HT-29 (cell line): ENCODE measurements at regions not wholly inside any gene's neighbourhood (a gene's known extent, or its start where the extent isn't known, plus 50 kb on each side); places are given as distances from the start of the nearest gene placed in this dataset. TPM values are rescaled to one million over a fixed set of nuclear protein-coding genes. Genes with fewer than 3 reads are reported as not detected.

ENCODE experiments used
- DNase-seq: peaks from one replicate; pipeline ENCODE4 v3.0.0-alpha.2; 2015; ENCODE audit warnings: low spot score
- small RNA-seq: library from RNA; depleted of rRNA; stranded (forward); fragments of <200 nt; gene quantifications from one replicate; pipeline ENCODE3, GENCODE V24; 2014

DNA sequence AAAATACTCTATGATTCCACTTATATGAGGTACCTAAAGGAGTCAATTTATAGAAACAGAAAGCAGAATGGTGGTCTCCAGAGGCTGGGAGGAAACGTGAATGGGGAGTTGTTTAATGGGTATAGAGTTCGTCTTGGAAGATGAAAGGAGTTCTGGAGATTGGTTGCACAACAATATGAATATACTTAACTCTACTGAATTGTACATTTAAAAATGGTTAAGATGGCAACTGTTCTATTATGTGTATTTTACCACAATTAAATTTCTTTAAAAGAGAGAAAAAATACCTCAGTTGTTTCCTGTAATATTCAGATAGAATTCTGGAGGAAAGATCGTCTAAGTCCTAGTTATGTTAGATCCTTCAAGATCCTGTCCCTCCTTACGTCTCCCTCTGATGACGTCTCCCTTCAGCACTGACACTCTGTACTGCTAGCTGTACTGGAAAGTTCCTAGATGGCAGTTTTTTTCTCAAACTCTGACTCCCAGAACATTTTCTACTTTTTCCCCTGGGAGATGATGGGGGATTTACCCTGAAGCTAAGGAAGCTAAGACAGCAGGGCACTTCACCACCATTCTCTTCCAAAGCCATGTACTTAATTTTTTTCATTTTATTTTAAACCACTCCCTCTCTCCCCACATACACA lies 53.2 kb upstream of the CAV2 start:
- no peak for DNase-seq

DNA sequence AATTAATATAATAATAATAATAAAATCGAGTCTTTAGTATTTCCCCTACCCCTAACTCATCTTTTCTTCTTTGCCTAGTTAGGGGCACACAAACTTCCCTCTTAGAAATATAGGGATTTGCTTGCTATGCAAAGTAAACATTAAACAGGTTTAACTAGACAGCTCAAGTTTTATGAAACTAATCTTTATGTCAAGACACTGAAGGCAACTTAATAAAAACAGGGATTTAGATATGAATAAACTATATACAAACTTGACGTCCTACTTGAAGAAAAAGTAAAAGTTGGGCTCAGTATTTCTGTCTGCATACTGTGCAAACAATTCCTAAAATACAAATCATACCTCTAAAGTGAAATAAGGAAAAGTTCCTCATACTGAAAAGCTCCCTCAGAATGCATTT lies 52.1 kb upstream of the CAV2 start:
- DNase-seq: peak; percentile 30

DNA sequence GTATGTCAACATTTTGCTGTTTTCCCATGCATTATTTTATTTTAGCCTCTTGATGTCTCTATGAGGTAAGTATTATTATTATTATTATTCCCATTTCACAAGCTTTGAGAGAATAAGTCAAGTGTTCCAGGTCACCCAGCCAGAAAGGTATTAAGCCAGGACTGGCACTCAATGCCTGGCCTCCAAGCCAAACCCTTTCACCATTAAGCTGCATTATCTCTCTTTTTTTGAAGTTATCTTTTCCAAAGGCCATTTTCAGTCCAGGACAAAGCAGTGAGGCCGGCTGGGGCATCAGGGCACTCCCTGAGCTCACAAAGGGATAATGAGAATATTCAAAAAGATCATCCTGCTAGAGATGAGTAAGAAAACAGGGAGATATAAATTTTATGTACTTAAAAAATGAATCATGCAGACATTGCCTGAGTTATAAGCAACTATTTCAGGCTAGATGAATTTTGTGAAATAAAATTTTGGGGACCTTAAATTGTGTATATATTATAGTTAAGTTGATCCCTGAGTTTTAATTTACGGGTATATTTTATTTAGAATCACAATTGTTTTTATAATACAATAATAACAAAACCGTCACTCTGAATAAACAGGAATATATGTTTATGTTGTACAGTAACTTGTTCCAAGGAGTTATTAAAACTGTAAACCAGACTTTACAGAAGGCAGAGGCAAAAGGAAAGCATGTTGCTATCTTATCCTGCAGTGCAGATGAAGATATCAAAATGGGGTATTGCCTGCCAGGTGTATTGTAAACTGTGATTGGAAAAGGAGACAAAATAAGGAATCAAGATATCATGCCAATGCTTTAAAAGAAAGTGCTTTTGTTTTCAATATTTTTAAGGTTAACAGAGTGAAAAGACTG lies 51.3 kb upstream of the CAV2 start:
- DNase-seq: no peak

- no peak for DNase-seq
Measured at GRCh38 chr7:116449441-116449840, 50.1 kb upstream of the CAV2 start.

Small RNA genes lying in the stretch of these regions (small RNA-seq; reads per million reads assigned to genes)
- not detected for gene RF00017
